ENCODE measurements at regions not wholly inside any gene's neighbourhood (a gene's known extent, or its start where the extent isn't known, plus 50 kb on each side); places are given as distances from the start of the nearest gene placed in this dataset.

DNA sequence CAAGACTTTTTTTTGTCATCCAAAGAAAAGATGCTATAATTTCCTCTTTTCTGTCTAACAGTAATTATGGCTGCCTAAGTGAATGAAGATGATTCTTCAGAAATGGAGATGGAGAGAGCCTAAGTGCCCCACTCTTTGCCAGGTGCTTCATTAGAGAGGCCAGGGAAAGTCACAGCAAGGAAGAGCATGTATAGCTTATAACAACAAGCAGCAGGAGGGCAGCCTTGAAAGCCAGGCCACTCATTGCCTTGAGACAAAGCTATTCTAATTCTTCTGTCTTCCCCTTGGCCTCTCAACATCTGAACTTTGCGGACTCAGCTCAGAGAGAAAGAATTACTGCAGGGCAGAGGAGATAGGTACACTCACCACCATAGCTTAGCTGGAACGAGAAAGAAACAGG, 112.0 kb upstream of the ZNF366 start:
- DNase-seq (ENCODE audit: low spot score), result no peak

- no peak for DNase-seq (ENCODE audit: low spot score)
These were observed 111.5 kb upstream of the ZNF366 start for GRCh38 chr5:72618708-72619107.

- no peak for DNase-seq (ENCODE audit: low spot score)
These were observed 107.9 kb upstream of the ZNF366 start for GRCh38 chr5:72615061-72615460.

DNA sequence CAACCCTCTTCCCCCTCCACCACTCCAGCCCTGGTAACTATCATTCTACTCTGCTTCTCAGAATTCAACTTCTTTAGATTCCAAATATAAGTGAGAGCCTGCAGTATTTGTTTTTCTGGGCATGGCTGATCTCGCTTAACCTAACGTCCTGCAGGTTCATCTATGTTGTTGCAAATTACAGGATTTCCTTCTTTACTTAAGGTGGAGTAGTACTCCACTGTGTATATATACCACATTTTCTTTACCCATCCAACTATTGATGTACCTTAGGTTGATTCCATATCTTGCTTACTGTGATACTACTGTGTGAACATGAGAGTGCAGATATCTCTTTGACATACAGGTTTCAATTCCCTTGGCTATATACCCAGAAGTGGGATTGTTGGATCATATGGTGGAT, 106.3 kb upstream of the ZNF366 start:
- no peak for DNase-seq (ENCODE audit: low spot score)

- no peak for DNase-seq (ENCODE audit: low spot score)
These were observed 105.6 kb upstream of the ZNF366 start for GRCh38 chr5:72612810-72613209.

DNA sequence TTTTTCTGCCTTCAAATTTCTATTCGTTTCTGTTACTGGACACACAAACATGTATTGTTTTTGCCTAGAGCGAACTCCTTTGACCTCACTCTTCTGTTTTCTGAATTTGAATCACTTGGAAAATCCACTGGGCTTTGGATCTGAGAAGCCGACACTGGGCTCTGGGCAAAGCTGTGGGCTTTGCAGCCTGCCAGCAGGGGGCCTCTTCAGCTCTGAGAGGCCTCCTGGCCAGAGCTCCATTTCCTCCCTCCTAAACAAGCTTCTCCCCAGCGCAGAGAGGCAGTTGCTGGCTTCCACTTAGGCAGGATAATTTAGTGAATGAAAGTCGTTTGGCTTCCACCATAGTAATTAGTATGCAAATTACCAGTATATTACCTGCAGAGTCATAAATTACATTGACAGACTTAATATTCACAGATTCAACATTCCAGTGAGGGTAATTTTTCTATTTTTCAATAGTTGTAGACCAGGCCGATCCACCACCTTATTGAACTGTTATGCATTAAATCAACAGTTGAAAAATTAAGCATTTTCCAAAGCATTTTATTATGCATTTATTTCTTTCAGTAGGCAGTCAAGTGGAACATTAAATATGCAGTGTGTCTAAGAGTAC, 104.0 kb upstream of the ZNF366 start:
- DNase-seq (ENCODE audit: low spot score), result no peak

DNA sequence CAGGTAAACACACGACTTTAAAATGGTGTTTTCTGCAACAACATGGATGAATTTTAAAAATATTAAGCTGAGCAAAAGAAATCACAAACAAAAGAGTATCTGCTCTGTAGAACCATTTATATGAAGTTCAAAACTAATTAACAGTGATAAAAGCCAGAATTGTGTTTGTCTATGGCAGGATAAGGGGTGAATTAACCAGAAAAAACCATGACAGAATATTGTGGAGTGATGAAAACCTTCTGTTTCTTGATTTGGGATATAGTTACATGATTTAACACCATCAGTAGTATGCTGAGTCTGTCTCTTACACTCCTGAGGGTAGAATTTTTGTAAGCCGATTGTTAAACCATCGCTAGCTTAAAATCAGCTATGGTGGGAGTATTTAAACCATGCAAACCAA, 101.7 kb upstream of the ZNF366 start:
- no peak for DNase-seq (ENCODE audit: low spot score)

GRCh38 chr5:72608297-72608696, 101.1 kb upstream of the ZNF366 start:
- DNase-seq (ENCODE audit: low spot score), result peak; percentile 77

DNA sequence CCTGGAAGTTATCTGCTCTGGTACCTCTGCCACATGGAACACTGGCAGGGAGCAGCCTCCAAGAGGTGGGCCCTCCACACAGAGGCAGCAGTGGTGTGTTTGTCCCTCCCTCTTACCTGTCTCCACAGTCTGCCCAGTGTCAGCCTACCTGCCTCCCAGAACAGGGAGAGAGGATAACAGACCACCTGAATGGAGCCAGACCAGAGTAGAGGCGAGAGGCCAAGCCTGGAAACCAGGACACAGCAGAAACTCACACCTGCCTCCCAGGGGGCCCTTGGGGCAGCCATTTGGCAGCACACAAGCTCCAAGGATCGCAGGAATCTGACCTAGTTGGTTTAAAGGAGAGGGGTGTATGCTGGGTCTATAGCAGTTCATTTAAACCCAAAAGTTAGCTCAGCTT, 100.2 kb upstream of the ZNF366 start:
- no peak for DNase-seq (ENCODE audit: low spot score)

DNA sequence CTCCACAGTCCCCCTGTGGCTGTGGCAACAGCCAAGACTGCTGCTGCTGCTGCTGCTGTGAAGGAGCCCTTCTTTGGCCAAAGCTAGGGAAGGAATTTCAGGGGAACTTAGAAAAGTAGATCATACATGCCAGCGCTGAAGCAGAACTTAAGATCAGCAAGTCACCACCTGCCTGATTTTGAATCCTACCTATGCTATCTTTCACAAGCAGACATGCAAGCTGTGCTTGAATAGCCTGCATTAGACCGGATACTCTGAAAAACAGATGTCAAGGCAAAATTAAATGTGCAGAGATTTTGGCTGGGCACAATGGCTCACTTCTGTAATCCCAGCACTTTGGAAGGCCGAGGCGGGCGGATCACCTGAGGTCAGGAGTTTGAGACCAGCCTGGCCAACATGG, 99.3 kb upstream of the ZNF366 start:
- DNase-seq (ENCODE audit: low spot score), result no peak

DNA sequence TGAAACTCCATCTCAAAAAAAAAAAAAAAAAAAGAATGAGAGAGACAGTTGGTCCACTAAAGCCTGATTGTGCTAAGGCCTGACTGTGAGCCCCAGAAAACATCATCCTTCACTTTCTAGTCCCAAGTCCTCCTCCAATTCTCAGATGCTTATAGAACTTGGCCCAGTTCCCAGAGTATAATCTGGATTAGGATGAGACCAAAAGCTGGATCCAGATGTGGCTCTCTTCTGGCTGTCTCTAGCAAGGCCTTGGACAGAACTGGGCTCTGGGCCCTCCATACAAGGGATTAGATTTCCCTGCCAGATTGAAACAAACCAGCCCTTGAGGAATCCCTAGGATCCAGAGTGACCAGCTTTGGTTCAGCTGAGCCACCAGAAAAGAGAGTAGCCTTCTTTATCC, 98.4 kb upstream of the ZNF366 start:
- DNase-seq (ENCODE audit: low spot score), result no peak

DNA sequence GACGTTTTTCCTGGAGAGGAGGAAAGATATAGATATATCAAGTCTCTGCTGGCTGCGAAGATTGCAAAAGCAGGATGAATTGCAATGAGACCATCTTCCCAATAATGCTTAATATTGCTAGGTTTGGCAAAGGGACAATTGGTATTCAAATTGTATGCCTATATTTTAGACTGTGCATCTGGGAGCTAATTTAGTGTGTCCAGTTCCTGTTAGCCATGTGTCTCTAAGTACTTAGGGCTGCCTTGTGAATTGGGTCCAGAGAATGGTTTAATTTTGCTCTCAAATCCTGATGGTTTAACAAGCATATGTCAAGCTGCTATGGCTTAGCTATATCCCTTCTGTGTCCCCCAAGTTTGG, 97.6 kb upstream of the ZNF366 start:
- no peak for DNase-seq (ENCODE audit: low spot score)

- DNase-seq (ENCODE audit: low spot score), result no peak
These were observed 97.0 kb upstream of the ZNF366 start for GRCh38 chr5:72604111-72604797.

GRCh38 chr5:72602696-72603685, 95.8 kb upstream of the ZNF366 start:
- no peak for DNase-seq (ENCODE audit: low spot score)

DNA sequence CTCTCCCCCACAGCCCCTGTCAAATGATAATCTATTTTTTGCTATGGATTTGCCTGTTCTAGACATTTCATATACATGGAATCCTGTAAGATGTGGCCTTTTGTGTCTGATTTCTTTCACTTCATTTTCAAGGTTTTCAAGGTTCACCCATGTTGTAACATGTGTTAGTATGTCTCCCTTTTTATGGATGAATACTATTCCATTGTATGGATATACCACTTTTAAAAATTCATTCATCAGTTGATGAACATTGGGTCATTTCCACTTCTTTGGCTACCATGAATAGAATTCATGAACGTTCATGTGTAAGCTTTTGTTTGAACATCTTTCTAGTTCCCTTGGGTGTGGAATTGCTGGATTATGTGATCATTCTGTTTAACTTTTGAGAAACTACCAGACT, 94.7 kb upstream of the ZNF366 start:
- DNase-seq (ENCODE audit: low spot score), result no peak

- DNase-seq (ENCODE audit: low spot score), result no peak
These were observed 93.3 kb upstream of the ZNF366 start for GRCh38 chr5:72600391-72600981.

DNA sequence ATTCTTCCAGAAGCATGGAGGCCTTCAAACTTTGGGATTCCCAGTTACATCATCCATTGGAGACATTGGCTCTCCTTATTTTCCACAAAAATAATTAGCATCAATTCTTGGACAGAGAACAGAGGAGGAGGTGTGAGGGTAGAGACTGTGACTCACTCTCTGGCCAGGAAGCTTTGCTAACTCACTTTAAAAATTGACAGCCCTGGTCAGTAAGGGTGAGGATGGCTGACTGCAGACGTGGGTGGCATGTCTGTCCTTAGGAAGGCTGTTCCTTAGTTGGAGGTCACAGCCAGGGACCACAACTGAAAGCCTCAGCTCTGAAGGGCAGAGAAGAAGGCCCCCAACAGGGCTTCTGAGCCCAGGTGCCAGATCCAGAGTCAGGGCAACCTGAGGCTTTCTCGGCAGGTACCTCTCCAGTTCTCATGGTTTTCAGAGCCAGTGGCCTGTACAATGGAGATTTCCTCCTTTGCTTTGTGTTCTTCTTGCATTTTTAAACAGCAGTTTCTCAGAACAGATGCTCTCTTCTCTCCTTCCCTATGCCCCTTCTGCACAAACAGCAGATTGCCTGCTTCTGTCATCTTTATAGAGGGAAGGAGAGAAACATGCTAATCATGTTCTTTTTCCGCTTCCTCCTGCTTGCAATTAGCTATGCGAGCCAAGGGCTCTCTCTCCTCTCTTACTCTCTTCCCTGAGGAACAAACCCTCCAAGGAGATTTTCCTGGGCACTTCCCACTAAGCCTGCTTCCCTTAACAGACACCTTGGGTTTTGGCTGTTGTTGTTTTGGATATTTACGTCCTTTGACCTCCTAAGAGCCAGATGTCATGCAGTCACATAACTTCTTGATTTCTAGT, 92.5 kb upstream of the ZNF366 start:
- DNase-seq (ENCODE audit: low spot score), result no peak

DNA sequence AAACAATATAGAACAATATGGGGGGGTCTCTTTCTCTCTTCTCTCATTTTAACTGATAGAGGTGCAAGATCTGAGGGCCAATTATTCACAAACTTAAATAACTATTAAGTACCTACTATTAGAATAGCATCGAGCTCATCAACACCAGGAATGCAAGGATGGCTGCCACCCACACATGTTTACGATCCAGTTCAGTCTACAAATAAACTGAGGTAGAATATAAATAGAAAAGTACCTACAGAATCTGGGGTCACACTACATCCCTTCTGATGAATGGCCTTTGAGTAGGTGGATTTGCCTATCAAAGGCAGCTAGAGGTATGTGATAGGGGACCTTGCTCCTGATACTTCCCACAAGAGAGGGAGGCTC, 91.8 kb upstream of the ZNF366 start:
- no peak for DNase-seq (ENCODE audit: low spot score)

- DNase-seq (ENCODE audit: low spot score), result no peak
These were observed 91.3 kb upstream of the ZNF366 start for GRCh38 chr5:72598401-72599064.

GRCh38 chr5:72597456-72597948, 90.3 kb upstream of the ZNF366 start:
- no peak for DNase-seq (ENCODE audit: low spot score)

GRCh38 chr5:72596956-72597355, 89.7 kb upstream of the ZNF366 start:
- no peak for DNase-seq (ENCODE audit: low spot score)

Data from left forelimb (tissue), 1 donor.